ENCODE measurements at regions not wholly inside any gene's neighbourhood (a gene's known extent, or its start where the extent isn't known, plus 50 kb on each side); places are given as distances from the start of the nearest gene placed in this dataset.
"Not testable (repeated sequence)": the region's sequence is repeated elsewhere in the genome, so short reads cannot be mapped to it uniquely, and the experiment has no call there.

- DNase-seq (ENCODE audit: low read depth), result no peak
These were observed 78.6 kb upstream of the HPCAL1 start for GRCh38 chr2:10223932-10224720.

- no peak for DNase-seq (ENCODE audit: low read depth)
These were observed 78.0 kb upstream of the HPCAL1 start for GRCh38 chr2:10224734-10225133.

- no peak for DNase-seq (ENCODE audit: low read depth)
These were observed 77.2 kb upstream of the HPCAL1 start for GRCh38 chr2:10225291-10226037.

GRCh38 chr2:10226038-10226724 lies 76.5 kb upstream of the HPCAL1 start:
- no peak for DNase-seq (ENCODE audit: low read depth)

GRCh38 chr2:10228611-10229365 lies 73.9 kb upstream of the HPCAL1 start:
- no peak for DNase-seq (ENCODE audit: low read depth)

GRCh38 chr2:10229462-10230099 lies 73.1 kb upstream of the HPCAL1 start:
- DNase-seq (ENCODE audit: low read depth), result no peak

- DNase-seq (ENCODE audit: low read depth), result no peak
These were observed 72.2 kb upstream of the HPCAL1 start for GRCh38 chr2:10230499-10230898.

GRCh38 chr2:10230921-10231320 lies 71.8 kb upstream of the HPCAL1 start:
- not testable (repeated sequence) for DNase-seq (ENCODE audit: low read depth)

- DNase-seq (ENCODE audit: low read depth), result no peak
These were observed 71.1 kb upstream of the HPCAL1 start for GRCh38 chr2:10231551-10232085.

- no peak for DNase-seq (ENCODE audit: low read depth)
These were observed 70.4 kb upstream of the HPCAL1 start for GRCh38 chr2:10232096-10232815.

- no peak for DNase-seq (ENCODE audit: low read depth)
These were observed 69.3 kb upstream of the HPCAL1 start for GRCh38 chr2:10233131-10234012.

GRCh38 chr2:10234013-10234306 lies 68.7 kb upstream of the HPCAL1 start:
- no peak for DNase-seq (ENCODE audit: low read depth)

GRCh38 chr2:10234409-10235094 lies 68.2 kb upstream of the HPCAL1 start:
- no peak for DNase-seq (ENCODE audit: low read depth)

GRCh38 chr2:10235099-10235908 lies 67.4 kb upstream of the HPCAL1 start:
- no peak for DNase-seq (ENCODE audit: low read depth)

- no peak for DNase-seq (ENCODE audit: low read depth)
These were observed 66.7 kb upstream of the HPCAL1 start for GRCh38 chr2:10235909-10236550.

- no peak for DNase-seq (ENCODE audit: low read depth)
These were observed 65.9 kb upstream of the HPCAL1 start for GRCh38 chr2:10236571-10237391.
